ENCODE measurements at regions not wholly inside any gene's neighbourhood (a gene's known extent, or its start where the extent isn't known, plus 50 kb on each side); places are given as distances from the start of the nearest gene placed in this dataset.

DNA sequence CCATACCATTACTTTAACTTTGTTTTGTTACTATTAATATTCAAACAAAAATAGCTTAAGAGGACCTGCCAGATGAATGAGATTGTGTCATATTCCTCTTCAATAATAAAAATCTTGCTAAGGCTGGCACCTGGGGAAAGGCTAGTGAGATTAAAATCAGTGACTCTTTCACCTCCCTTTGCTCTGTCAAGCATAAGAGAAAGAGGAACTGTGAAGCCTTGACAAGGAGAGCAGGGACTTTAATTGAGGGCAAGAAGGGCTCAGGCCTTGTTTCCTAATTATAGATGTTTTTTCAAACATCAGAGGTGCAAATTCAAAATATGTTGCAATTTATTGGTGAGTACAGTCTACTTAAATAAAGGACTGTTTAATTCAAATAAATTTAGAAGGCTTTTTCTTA is 91.7 kb downstream of the SPATA31D1 start:
- no TSS peak for BruUV-seq (replicated peaks)
- Histone ChIP-seq H3K9me3 (ENCODE audit: control insufficient read depth in 1 of 2, insufficient read depth in 1 of 2, low read depth in 1 of 2, low read length in 2 of 2) (no peaks in the 10 kb centered on the region), H3K9me2 (ENCODE audit: insufficient read depth) (no peaks in the 10 kb centered on the region)

DNA sequence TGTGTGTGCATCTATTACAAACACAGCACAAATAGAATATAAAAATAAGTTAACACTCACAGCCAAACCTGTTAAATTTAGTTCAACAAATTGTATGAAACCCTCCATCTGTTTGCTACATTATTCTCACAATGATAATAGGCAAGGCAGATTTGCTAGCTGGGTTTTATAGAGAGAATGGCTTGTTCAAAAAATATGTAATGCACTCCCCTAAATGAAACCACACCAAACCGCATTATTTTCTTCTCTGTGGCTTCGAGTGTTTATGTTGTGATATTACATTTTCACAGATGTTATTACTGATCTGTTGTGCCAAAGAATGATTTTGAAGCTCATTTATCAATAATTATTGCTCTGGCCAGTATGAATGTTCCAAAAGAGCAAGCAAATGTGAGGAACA is 92.9 kb downstream of the SPATA31D1 start:
- ATAC-seq, result no peak
- H3K4me2 ChIP-seq (ENCODE audit: low read length), result no peak overlapping the region
- H3K9me3 ChIP-seq (ENCODE audit: control insufficient read depth in 1 of 2, insufficient read depth in 1 of 2, low read depth in 1 of 2, low read length in 2 of 2), result no peaks in the 10 kb centered on the region
- H3K4me1 ChIP-seq (ENCODE audit: control insufficient read depth in 1 of 2, insufficient read depth in 2 of 2, low read length in 2 of 2), result no peaks in the 10 kb centered on the region
- H2AFZ ChIP-seq (ENCODE audit: low read depth, low read length, poor library complexity, severe bottlenecking), result no peak overlapping the region
- H3K79me2 ChIP-seq (ENCODE audit: insufficient read depth, low read length), result no peaks in the 10 kb centered on the region
- TF ChIP-seq YY1 (IDR thresholded peaks at IDR 0.05; ENCODE audit: extremely low read depth, insufficient replicate concordance, low read depth, low read length), result no peak
- no peak for TF ChIP-seq ELF1 (IDR thresholded peaks at IDR 0.05; ENCODE audit: borderline replicate concordance, low read depth)
- no peak for TF ChIP-seq POLR2A (IDR thresholded peaks at IDR 0.05; ENCODE audit: borderline replicate concordance, extremely low read depth, insufficient read depth, insufficient read length)
- no peak for TF ChIP-seq TCF7L2 (IDR thresholded peaks at IDR 0.05; ENCODE audit: borderline replicate concordance, extremely low read depth, insufficient read depth, insufficient read length)
- H3K27ac ChIP-seq (ENCODE audit: low read depth, low read length), result no peak overlapping the region
- CTCF ChIA-PET, result no interaction called here
- no peaks in the 10 kb centered on the region for H3K27me3 ChIP-seq (ENCODE audit: insufficient read depth, low read length)
- H4K20me1 ChIP-seq (ENCODE audit: insufficient read depth), result no peaks in the 10 kb centered on the region
- BruUV-seq (replicated peaks), result no TSS peak
- POLR2A ChIA-PET, result no interaction called here
- no peak overlapping the region for H3K9ac ChIP-seq (ENCODE audit: low read length)
- no peaks in the 10 kb centered on the region for H3K36me3 ChIP-seq (ENCODE audit: control insufficient read depth in 1 of 2, insufficient read depth in 2 of 2, low read length in 2 of 2)
- RAD21 ChIA-PET (ENCODE audit: low non-redundant PET in 1 of 2, low total read pairs in 2 of 2, uncharacterized antibody in 2 of 2, unreplicated experiment in 2 of 2), result no interaction called here
- intact Hi-C loops (cut with micrococcal nuclease), result no loop called here
- H3K4me3 ChIP-seq (replicated peaks in 1 of 2; ENCODE audit: low read depth in 1 of 2, low read length in 2 of 2), result no peak overlapping the region
- no peaks in the 10 kb centered on the region for H3K9me2 ChIP-seq (ENCODE audit: insufficient read depth)
- DNase-seq (ENCODE audit: low read depth, low spot score), result no peak

More for the DNA sequence above, 91.7 kb downstream of the SPATA31D1 start:
- no peak overlapping the region for H3K4me2 ChIP-seq (ENCODE audit: low read length)
- intact Hi-C loops (cut with micrococcal nuclease), result no loop called here
- H4K20me1 ChIP-seq (ENCODE audit: insufficient read depth), result no peaks in the 10 kb centered on the region
- H3K9ac ChIP-seq (ENCODE audit: low read length), result no peak overlapping the region
- TF ChIP-seq ELF1 (IDR thresholded peaks at IDR 0.05; ENCODE audit: borderline replicate concordance, low read depth), result no peak
- TF ChIP-seq FOSL1 (IDR thresholded peaks at IDR 0.05; ENCODE audit: low read depth), result no peak
- no peak for TF ChIP-seq POLR2AphosphoS5 (IDR thresholded peaks at IDR 0.05; ENCODE audit: low read depth, low read length)
- TF ChIP-seq, protein P1, sequence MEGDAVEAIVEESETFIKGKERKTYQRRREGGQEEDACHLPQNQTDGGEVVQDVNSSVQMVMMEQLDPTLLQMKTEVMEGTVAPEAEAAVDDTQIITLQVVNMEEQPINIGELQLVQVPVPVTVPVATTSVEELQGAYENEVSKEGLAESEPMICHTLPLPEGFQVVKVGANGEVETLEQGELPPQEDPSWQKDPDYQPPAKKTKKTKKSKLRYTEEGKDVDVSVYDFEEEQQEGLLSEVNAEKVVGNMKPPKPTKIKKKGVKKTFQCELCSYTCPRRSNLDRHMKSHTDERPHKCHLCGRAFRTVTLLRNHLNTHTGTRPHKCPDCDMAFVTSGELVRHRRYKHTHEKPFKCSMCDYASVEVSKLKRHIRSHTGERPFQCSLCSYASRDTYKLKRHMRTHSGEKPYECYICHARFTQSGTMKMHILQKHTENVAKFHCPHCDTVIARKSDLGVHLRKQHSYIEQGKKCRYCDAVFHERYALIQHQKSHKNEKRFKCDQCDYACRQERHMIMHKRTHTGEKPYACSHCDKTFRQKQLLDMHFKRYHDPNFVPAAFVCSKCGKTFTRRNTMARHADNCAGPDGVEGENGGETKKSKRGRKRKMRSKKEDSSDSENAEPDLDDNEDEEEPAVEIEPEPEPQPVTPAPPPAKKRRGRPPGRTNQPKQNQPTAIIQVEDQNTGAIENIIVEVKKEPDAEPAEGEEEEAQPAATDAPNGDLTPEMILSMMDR (IDR thresholded peaks at IDR 0.05 in 2 of 3, conservative IDR thresholded peaks at IDR 0.05 in 1 of 3; ENCODE audit: borderline replicate concordance in 1 of 3, insufficient read depth in 1 of 3, low read depth in 2 of 3, low read length in 2 of 3), result no peak
- TF ChIP-seq POLR2A (IDR thresholded peaks at IDR 0.05; ENCODE audit: borderline replicate concordance, extremely low read depth, insufficient read depth, insufficient read length), result no peak
- no peak for TF ChIP-seq CBX3 (IDR thresholded peaks at IDR 0.05; ENCODE audit: low read depth)
- TF ChIP-seq EZH2 (IDR thresholded peaks at IDR 0.05), result no peak
- no peak for TF ChIP-seq SRF (IDR thresholded peaks at IDR 0.05; ENCODE audit: low read depth)
- TF ChIP-seq EZH2phosphoT487 (IDR thresholded peaks at IDR 0.05; ENCODE audit: borderline replicate concordance), result no peak
- TF ChIP-seq RAD21 (IDR thresholded peaks at IDR 0.05; ENCODE audit: low read depth), result no peak
- no peak overlapping the region for H3K4me3 ChIP-seq (replicated peaks in 1 of 2; ENCODE audit: low read depth in 1 of 2, low read length in 2 of 2)
- no peaks in the 10 kb centered on the region for H3K79me2 ChIP-seq (ENCODE audit: insufficient read depth, low read length)
- no peak overlapping the region for H2AFZ ChIP-seq (ENCODE audit: low read depth, low read length, poor library complexity, severe bottlenecking)
- no peaks in the 10 kb centered on the region for H3K4me1 ChIP-seq (ENCODE audit: control insufficient read depth in 1 of 2, insufficient read depth in 2 of 2, low read length in 2 of 2)
- CTCF ChIA-PET, result no interaction called here
- ATAC-seq (no peak), DNase-seq (ENCODE audit: low read depth, low spot score) (no peak)
- no peaks in the 10 kb centered on the region for H3K27me3 ChIP-seq (ENCODE audit: insufficient read depth, low read length)
- H3K36me3 ChIP-seq (ENCODE audit: control insufficient read depth in 1 of 2, insufficient read depth in 2 of 2, low read length in 2 of 2), result no peaks in the 10 kb centered on the region
- POLR2A ChIA-PET, result no interaction called here
- H3K27ac ChIP-seq (ENCODE audit: low read depth, low read length), result no peak overlapping the region
- RAD21 ChIA-PET (ENCODE audit: low non-redundant PET in 1 of 2, low total read pairs in 2 of 2, uncharacterized antibody in 2 of 2, unreplicated experiment in 2 of 2), result no interaction called here
